Activated CD4-positive, alpha-beta T cell treated with anti-CD3 and anti-CD28 coated beads for 48 hours (primary cell): ENCODE measurements at regions not wholly inside any gene's neighbourhood (a gene's known extent, or its start where the extent isn't known, plus 50 kb on each side); places are given as distances from the start of the nearest gene placed in this dataset.
"Not testable (repeated sequence)": the region's sequence is repeated elsewhere in the genome, so short reads cannot be mapped to it uniquely, and the experiment has no call there.

Experiments
- DNase-seq: peaks from one replicate; pipeline ENCODE4 v3.0.0-alpha.2; 2020

GRCh38 chr10:78663721-78664120 lies 405.0 kb upstream of the ZMIZ1 start:
- no peak for DNase-seq

GRCh38 chr10:78664929-78665553 lies 403.7 kb upstream of the ZMIZ1 start:
- peak; percentile 20 for DNase-seq

DNA sequence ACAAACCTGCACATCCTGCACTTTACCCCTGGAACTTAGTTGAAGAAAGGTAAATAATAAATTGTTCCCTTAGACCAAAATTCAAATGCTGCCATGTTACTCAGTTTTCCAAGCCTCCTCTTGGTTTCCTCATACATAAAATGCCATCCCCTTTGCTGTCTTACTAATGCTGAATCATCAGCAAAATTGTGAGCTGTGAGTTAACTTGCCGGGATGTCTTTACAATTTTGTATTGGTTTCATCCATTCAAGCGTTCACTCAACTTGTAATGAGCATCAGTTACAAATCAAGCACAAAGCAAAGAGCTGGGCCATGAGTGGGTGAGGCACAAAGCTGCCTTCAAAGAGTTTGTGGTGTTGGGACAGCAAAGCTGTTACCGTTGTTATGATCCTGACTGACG lies 395.8 kb upstream of the ZMIZ1 start:
- no peak for DNase-seq

DNA sequence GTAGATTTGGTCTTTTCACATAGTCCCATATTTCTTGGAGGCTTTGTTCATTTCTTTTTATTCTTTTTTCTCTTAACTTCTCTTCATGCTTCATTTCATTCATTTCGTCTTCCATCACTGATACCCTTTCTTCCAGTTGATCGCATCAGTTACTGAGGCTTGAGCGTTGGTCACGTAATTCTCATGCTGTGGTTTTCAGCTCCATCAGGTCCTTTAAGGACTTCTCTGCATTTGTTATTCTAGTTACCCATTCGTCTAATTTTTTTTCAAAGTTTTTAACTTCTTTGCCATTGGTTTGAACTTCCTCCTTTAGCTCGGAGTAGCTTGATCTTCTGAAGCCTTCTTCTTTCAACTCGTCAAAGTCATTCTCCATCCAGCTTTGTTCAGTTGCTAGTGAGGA lies 387.6 kb upstream of the ZMIZ1 start:
- not testable (repeated sequence) for DNase-seq

DNA sequence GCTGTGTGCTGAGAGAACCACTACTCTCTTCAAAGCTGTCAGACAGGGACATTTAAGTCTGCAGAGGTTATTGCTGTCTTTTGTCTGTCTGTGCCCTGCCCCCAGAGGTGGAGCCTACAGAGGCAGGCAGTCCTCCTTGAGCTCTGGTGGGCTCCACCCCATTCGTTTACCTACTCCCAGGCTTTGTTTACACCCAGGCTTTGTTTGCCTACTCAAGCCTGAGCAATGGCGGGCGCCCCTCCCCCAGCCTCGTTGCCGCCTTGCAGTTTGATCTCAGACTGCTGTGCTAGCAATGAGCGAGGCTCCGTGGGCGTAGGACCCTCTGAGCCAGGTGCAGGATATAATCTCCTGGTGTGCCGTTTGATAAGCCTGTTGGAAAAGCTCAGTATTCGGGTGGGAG lies 386.8 kb upstream of the ZMIZ1 start:
- not testable (repeated sequence) for DNase-seq

GRCh38 chr10:78684947-78685346 lies 383.8 kb upstream of the ZMIZ1 start:
- DNase-seq = no peak

DNA sequence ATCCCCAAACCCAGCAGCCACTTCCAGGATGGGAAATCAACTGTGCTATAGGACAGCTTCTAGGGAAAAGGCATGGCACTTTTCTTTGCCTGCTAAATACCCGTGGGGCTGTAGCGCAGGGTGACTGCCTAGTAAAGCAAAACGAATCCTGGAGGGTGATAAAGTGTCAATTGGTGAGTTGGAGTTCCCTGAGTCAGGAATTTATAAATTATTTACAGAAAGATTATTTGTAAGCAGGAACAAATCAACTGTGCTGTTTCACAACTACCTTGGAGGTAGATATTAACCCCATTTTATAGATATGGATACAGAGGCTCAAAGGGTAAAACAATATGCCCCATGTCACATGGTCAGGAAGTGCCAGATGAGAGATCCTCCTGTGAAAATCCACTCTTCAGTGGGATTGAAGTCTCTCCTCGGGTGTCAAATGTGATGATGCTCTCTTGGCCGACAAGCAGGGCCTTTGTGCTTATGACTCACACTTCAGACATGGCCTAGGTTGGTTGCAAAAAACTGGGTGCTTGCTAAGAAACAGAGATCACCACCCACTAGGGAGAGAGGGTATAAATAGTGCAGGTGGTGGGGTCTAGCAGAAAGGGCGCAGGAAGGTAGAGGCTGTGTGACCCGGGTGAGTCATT lies 383.2 kb upstream of the ZMIZ1 start:
- DNase-seq = no peak

DNA sequence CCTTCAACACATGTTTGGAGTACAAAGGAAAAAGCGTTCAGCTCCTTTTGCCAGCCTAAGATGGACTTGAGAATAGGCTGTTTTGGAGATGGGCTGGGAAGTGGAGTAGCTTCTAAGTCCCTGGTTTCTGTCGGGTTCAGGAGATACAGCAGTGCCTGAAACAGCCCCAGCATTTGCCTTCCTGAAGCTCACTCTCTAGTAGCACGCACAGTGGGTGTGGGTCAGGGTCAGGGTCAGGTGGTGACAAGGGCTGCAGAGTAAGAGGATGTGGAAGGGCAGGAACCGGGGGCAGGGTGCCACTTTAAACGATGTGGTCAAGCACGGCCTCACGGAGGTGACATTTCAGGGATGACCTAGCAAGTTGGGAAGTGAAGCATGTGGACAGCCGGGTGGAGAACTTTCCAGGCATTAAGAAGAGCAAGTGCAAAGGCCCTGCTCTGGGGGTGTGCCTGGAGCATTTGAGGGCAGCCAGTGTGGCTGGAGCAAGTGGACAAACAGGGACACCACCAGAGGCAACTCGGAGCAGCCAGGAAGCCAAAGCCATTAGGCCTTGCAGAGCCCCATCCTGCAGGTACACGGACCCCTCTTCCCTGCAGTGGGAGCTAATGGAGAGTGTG lies 382.2 kb upstream of the ZMIZ1 start:
- no peak for DNase-seq

GRCh38 chr10:78687626-78688025 lies 381.1 kb upstream of the ZMIZ1 start:
- DNase-seq = no peak

DNA sequence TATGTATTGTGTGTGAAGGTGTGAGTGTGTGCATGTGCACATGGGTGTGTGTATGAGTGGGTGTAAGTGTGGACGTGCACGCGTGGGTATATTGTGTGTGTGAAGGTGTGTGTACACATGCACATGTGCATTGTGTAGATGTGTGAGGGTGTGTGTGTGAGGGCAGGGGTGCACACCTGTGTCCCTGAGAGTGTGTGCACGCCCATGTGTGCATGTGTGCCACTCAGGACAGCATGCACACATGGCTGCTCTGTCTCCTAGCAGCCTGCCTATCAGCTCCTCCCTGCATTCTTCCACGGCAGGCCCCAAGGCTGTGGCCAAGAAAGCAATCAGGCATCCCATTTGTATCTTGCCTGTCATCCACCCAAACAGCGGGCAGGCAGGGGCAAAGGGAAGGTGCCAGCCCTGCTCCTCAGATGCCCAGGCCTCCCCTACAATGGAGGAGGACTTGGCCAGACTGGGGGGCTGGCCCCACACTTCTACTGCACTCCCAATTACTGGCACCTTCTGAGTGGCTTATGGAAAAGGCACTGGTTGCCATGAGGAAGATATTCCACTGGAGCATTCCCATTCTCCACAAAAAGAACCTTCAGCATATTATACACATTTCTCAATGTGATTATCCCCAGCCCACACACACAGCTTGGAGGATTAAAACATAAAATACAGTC lies 380.4 kb upstream of the ZMIZ1 start:
- DNase-seq = no peak

- no peak for DNase-seq
Measured at GRCh38 chr10:78688901-78689583, 379.7 kb upstream of the ZMIZ1 start.

DNA sequence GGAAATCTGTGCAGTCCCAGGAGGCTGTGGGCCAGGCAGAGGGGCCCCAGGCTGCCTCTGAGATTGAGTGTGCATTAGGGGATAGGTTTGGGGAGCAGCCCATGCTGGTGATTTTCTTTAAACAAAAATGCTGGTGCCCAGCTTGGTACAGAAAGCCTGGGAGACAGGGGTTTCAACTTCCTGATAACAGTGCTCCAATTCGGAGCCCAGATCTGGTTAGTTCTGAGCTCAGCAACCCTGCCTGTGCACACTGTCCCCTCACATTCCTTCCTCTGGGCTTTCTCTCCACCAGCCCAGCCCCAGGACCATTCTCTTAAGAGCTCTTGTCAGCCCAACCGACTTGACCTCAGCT lies 379.2 kb upstream of the ZMIZ1 start:
- no peak for DNase-seq

GRCh38 chr10:78690354-78691111 lies 378.2 kb upstream of the ZMIZ1 start:
- DNase-seq = no peak

GRCh38 chr10:78691301-78692030 lies 377.3 kb upstream of the ZMIZ1 start:
- no peak for DNase-seq

GRCh38 chr10:78692071-78692470 lies 376.7 kb upstream of the ZMIZ1 start:
- DNase-seq = no peak

DNA sequence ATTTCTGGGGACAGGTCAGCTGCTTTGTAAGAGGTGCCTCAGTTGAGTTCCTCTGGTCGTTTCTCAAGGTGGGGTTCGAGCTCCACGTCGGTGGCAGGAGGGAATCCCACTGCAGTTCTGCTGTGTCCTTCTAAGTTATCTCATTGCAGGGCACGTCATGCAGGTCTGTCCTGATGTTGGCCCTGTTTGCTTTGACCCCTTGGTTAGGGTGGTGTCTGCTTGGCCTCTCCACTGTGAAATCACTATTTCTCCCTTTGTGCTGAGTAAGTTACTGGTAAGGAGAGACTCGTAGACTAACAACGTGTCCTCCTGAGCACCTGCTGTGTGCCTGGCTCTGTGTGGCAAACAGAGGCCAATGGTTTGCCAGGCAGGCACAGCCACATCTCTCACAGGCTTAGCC lies 372.9 kb upstream of the ZMIZ1 start:
- DNase-seq = no peak

DNA sequence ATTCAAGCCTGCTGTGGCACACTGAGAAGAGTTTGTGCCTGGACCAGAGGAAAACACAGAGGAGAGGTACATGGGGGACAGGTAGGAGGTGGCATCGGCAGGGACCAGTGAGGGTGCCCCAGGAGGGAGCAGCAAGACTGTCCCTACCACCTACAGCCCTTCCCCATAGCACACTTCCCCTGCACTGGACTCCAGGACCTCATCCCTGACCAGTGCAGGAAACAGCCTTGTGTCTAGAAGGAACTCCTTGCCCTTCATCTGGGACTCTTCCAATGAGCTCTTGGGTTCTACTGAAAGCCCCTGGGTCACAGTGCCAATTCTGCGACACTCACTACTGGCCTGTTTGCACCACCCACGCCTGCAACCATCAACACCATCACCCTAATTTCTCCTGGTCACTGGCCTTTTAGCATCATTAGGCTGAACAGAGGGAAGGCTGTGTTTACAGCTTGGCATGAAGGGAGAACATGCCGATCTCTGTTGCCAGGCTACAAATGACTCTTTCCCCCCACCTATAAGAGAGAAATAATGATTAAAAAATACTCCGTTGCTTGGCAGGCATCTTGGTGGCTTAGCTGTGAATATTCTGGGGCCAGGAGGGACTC lies 371.9 kb upstream of the ZMIZ1 start:
- no peak for DNase-seq

DNA sequence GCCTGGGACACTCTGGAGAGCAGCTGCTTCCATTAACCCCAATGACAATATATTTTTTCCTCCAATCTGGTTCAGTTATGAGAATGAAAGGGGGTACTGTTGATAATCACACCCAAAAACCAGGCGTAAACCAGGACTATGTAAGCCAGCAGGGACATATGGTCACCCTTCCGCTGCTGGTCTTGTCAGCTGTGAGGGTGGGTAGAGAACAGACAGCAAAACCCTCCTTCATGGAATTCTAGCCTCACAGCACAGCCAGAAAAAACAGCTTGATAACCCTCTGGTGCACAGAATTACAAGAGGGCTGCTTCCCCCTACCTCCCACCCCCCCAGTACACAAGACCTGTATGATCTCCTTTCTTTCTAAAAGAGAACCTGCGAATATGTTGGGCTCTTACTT lies 368.8 kb upstream of the ZMIZ1 start:
- no peak for DNase-seq

DNA sequence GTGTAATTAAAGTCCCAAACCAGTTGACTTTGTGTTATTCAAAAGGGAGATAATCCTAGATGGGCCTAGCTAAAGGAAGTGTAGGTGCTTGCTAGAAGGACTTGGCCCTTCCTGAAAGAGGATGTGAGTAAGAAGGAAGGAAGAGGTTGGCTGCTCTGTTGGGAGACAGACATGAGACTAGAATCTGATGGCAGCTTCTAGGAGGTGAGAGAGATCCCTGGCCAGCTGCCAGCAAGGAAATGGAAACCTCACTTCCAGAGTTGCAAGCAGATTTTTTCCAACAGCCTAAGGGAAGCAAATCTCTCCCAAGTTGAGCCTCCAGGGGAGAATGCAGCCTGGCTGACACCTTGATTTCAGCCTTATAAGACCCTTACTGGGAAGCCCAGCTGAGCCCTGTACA lies 368.4 kb upstream of the ZMIZ1 start:
- no peak for DNase-seq

GRCh38 chr10:78700816-78701520 lies 367.8 kb upstream of the ZMIZ1 start:
- DNase-seq = no peak

- DNase-seq = no peak
Measured at GRCh38 chr10:78702186-78702585, 366.6 kb upstream of the ZMIZ1 start.
